IgD-negative memory B cell (primary cell): ENCODE measurements at regions not wholly inside any gene's neighbourhood (a gene's known extent, or its start where the extent isn't known, plus 50 kb on each side); places are given as distances from the start of the nearest gene placed in this dataset.

ENCODE experiments used
- H3K27ac Mint-ChIP-seq, 3 donors: one replicate each; pipeline ENCODE4 v1.8.0; 2020 to 2022; ENCODE audit warnings: mild to moderate bottlenecking in 3 of 3, mixed read lengths in 3 of 3, moderate library complexity in 1 of 3
- H3K27me3 Mint-ChIP-seq: one replicate; pipeline ENCODE4 v1.8.0; 2021; ENCODE audit warnings: mixed read lengths
- H3K36me3 Mint-ChIP-seq: one replicate; pipeline ENCODE4 v1.8.0; 2020; ENCODE audit warnings: mild to moderate bottlenecking, mixed read lengths
- H3K4me1 Mint-ChIP-seq, 3 donors: one replicate each; pipeline ENCODE4 v1.8.0; 2020 to 2022; ENCODE audit warnings: mixed read lengths in 3 of 3, mild to moderate bottlenecking in 1 of 3
- H3K4me3 Mint-ChIP-seq, 4 donors: one replicate each; pipeline ENCODE4 v1.8.0; 2020 to 2022; ENCODE audit warnings: mild to moderate bottlenecking in 4 of 4, mixed read lengths in 4 of 4, moderate library complexity in 3 of 4
- H3K9me3 Mint-ChIP-seq, 3 donors: one replicate each; pipeline ENCODE4 v1.8.0; 2020 to 2021; ENCODE audit warnings: mixed read lengths in 3 of 3, mild to moderate bottlenecking in 1 of 3

- Mint-ChIP-seq H3K9me3 (peaks cover 0 to 5% (median 0%) of the 10 kb centered on the region in 3 donors), H3K4me1 (no peaks in the 10 kb centered on the region), H3K36me3 (no peaks in the 10 kb centered on the region), H3K27ac (no peak overlapping the region), H3K4me3 (no peak overlapping the region), H3K27me3 (peaks cover 12% of the 10 kb centered on the region)
Observed at GRCh38 chr6:21845439-21846140, 252.0 kb downstream of the SOX4 start.

DNA sequence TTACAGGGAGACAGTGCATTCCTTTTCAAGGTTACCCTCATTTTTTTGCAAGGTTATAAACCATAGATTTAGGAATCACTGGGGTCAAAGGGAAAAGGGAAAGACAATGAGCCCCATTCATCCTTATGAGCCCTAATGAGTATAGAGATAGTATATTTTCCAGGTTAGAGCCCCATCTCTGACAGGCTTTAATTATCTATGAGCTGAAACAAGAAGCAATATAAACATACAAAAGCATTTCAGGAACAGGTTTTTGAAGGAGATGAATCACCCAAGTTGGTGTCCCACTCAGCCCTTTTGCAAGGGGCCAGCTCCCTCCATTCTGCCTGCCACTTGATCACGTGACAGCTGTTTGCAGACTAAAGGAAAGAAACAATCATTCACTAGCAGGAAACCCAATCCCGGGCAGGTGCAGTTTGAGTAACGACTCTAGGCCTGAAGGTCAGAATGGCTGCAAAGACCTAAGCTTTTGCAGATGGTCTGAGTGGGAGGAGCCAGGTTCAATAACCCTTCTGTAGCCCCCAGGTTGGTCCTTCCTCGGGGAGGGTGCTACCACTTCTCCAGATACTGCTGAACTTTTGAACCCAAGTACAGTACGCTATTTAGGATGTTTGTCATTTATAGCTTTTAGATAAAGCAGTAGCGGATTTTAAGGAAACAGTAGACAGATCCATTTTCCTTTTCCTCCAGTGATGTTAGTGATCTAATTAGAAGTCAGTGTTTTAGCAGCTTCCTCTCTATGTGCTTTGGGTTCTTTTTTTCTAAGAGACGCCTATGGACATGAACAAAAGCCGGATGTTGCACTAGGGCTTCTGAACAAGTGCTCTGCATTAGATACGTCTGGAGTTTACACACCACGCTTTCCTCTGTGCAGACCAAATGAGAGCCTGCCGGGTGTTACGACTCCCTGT, 253.2 kb downstream of the SOX4 start:
- no peak overlapping the region for H3K27ac Mint-ChIP-seq
- no peaks in the 10 kb centered on the region for H3K4me1 Mint-ChIP-seq
- H3K4me3 Mint-ChIP-seq, result no peak overlapping the region
- peaks cover 0 to 5% (median 0%) of the 10 kb centered on the region in 3 donors for H3K9me3 Mint-ChIP-seq
- H3K27me3 Mint-ChIP-seq, result peaks cover 13% of the 10 kb centered on the region
- no peaks in the 10 kb centered on the region for H3K36me3 Mint-ChIP-seq

GRCh38 chr6:21847711-21848480, 254.3 kb downstream of the SOX4 start:
- H3K27me3 Mint-ChIP-seq, result peaks cover 13% of the 10 kb centered on the region

DNA sequence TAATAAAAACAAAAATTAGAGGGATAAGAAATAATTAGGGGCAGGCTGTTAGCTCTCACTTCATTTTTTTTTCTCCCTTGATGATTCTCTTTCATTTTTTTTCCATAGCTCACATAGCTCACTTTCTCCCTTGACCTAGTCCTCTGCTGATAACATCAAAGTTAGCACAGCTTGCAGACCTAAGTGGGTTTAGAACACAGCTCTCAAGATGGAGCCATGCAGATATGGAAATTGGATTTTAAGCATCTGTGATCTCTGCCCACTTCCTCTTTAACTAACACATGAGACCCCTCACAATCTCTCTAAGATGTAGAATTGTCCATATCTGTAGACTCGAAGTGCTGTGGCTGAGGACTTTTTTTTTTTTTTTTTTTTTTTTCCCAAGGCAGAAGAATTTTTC, 257.1 kb downstream of the SOX4 start:
- Mint-ChIP-seq H3K9me3 (peaks cover 0 to 3% (median 0%) of the 10 kb centered on the region in 3 donors), H3K4me1 (no peaks in the 10 kb centered on the region), H3K36me3 (no peaks in the 10 kb centered on the region), H3K4me3 (no peak overlapping the region), H3K27me3 (peaks cover 9% of the 10 kb centered on the region), H3K27ac (no peak overlapping the region)

More at GRCh38 chr6:21847711-21848480, 254.3 kb downstream of the SOX4 start:
- Mint-ChIP-seq H3K9me3 (peaks cover 0 to 3% (median 0%) of the 10 kb centered on the region in 3 donors), H3K36me3 (no peaks in the 10 kb centered on the region), H3K27ac (no peak overlapping the region), H3K4me3 (no peak overlapping the region), H3K4me1 (no peaks in the 10 kb centered on the region)

- H3K27me3 Mint-ChIP-seq, result peaks cover 5% of the 10 kb centered on the region
- H3K27ac Mint-ChIP-seq, result no peak overlapping the region
- H3K4me1 Mint-ChIP-seq, result no peaks in the 10 kb centered on the region
- H3K36me3 Mint-ChIP-seq, result no peaks in the 10 kb centered on the region
- H3K9me3 Mint-ChIP-seq, result peaks cover 0 to 3% (median 0%) of the 10 kb centered on the region in 3 donors
- no peak overlapping the region for H3K4me3 Mint-ChIP-seq
Observed at GRCh38 chr6:21855811-21856455, 262.4 kb downstream of the SOX4 start.

DNA sequence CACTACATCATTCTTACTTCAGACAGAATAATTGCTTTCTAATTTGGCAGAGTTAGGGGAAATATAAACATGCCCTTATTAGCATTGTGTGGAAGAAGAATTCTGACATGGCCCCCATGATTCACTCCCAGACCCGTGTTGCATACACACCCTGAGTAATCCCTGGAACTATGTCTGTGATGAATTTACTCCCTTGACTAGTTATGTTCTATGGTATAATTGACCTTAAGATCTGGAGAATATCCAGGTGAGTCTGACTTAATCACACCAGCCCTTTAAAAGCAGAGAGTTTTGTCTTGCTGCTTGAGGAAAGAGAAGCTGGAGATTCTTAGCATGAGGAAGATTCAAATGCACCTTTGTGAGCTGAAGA, 262.9 kb downstream of the SOX4 start:
- H3K27me3 Mint-ChIP-seq, result peaks cover 5% of the 10 kb centered on the region
- no peak overlapping the region for H3K27ac Mint-ChIP-seq
- H3K9me3 Mint-ChIP-seq, result peaks cover 0 to 3% (median 2%) of the 10 kb centered on the region in 3 donors
- no peaks in the 10 kb centered on the region for H3K36me3 Mint-ChIP-seq
- H3K4me3 Mint-ChIP-seq, result no peak overlapping the region
- no peaks in the 10 kb centered on the region for H3K4me1 Mint-ChIP-seq

DNA sequence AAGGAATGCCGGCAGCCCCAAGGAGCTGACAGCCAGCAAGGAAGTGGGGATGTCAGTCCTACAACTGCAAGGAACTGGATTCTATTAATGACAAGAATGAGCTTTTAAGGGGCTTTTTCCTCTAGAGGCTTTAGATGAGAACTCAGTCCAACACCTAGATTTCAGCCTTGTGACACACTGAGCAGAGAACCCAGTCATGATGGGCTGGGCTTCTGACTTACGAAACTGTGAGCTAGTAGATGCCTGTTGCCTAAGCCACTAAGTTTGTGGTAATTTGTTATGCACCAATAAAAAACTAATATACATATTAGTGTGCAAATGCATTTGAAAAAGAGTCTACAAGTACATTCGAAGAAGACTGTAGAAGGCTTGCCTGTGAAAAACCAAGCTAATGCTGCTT, 263.3 kb downstream of the SOX4 start:
- no peaks in the 10 kb centered on the region for H3K36me3 Mint-ChIP-seq
- no peak overlapping the region for H3K4me3 Mint-ChIP-seq
- H3K9me3 Mint-ChIP-seq, result peaks cover 0 to 3% (median 2%) of the 10 kb centered on the region in 3 donors
- no peaks in the 10 kb centered on the region for H3K4me1 Mint-ChIP-seq
- peaks cover 5% of the 10 kb centered on the region for H3K27me3 Mint-ChIP-seq
- H3K27ac Mint-ChIP-seq, result no peak overlapping the region

DNA sequence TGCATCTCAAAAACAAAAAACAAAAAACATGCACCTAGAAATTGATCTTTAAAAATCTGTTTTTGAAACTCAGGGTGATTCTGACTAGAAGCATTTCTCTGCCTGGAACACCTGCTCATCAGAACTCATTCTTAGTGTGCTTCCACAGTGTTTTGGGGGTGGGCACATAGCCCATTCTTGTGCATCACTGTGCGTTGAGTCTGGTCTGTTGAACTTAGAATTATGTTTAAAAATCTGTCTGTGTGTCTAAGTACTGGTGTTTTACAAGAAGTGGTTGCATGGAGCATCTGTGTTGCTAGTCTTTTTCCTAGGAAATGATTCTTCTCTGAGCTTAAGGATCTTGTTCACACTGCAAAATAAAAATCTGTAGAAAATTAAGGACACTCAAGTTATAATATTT, 264.5 kb downstream of the SOX4 start:
- peaks cover 5% of the 10 kb centered on the region for H3K27me3 Mint-ChIP-seq
- H3K4me1 Mint-ChIP-seq, result no peaks in the 10 kb centered on the region
- H3K36me3 Mint-ChIP-seq, result no peaks in the 10 kb centered on the region
- H3K27ac Mint-ChIP-seq, result no peak overlapping the region
- peaks cover 0 to 3% (median 2%) of the 10 kb centered on the region in 3 donors for H3K9me3 Mint-ChIP-seq
- H3K4me3 Mint-ChIP-seq, result peak overlapping the region in 1 of 4 donors; percentile 56

- Mint-ChIP-seq H3K4me3 (no peak overlapping the region), H3K36me3 (no peaks in the 10 kb centered on the region), H3K9me3 (peaks cover 0 to 3% (median 2%) of the 10 kb centered on the region in 3 donors), H3K4me1 (no peaks in the 10 kb centered on the region), H3K27ac (no peak overlapping the region), H3K27me3 (peaks cover 5% of the 10 kb centered on the region)
Observed at GRCh38 chr6:21859193-21859735, 265.7 kb downstream of the SOX4 start.

- Mint-ChIP-seq H3K4me1 (no peaks in the 10 kb centered on the region), H3K27ac (no peak overlapping the region), H3K4me3 (no peak overlapping the region), H3K9me3 (peaks cover 0 to 3% (median 2%) of the 10 kb centered on the region in 3 donors), H3K36me3 (no peaks in the 10 kb centered on the region), H3K27me3 (peaks cover 5% of the 10 kb centered on the region)
Observed at GRCh38 chr6:21861942-21862341, 268.4 kb downstream of the SOX4 start.

DNA sequence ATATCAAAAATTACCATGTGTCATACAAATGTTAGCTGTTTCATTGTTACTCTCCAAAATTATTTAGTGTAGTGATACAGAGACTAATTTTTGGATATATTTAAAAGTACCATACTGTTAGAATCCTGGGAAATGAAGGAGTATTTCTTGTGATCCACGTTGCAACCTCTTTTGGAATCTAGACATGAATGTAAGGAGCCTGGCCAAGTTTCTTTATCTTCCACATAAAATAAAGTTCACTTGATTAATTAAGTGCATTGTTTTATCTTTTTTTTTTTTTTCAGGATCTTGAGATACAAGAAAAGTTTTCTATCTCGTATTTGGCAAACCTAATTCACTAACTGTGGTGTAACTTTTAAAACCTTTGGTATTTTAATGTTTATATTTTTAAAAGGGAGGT, 270.7 kb downstream of the SOX4 start:
- Mint-ChIP-seq H3K9me3 (peaks cover 0 to 3% (median 2%) of the 10 kb centered on the region in 3 donors), H3K4me3 (no peak overlapping the region), H3K4me1 (no peaks in the 10 kb centered on the region), H3K36me3 (peaks cover 2% of the 10 kb centered on the region), H3K27ac (no peak overlapping the region), H3K27me3 (peaks cover 2% of the 10 kb centered on the region)

GRCh38 chr6:21868226-21868625, 274.7 kb downstream of the SOX4 start:
- Mint-ChIP-seq H3K4me3 (no peak overlapping the region), H3K36me3 (peaks cover 2% of the 10 kb centered on the region), H3K27me3 (no peaks in the 10 kb centered on the region), H3K9me3 (no peaks in the 10 kb centered on the region), H3K4me1 (no peaks in the 10 kb centered on the region), H3K27ac (no peak overlapping the region)

DNA sequence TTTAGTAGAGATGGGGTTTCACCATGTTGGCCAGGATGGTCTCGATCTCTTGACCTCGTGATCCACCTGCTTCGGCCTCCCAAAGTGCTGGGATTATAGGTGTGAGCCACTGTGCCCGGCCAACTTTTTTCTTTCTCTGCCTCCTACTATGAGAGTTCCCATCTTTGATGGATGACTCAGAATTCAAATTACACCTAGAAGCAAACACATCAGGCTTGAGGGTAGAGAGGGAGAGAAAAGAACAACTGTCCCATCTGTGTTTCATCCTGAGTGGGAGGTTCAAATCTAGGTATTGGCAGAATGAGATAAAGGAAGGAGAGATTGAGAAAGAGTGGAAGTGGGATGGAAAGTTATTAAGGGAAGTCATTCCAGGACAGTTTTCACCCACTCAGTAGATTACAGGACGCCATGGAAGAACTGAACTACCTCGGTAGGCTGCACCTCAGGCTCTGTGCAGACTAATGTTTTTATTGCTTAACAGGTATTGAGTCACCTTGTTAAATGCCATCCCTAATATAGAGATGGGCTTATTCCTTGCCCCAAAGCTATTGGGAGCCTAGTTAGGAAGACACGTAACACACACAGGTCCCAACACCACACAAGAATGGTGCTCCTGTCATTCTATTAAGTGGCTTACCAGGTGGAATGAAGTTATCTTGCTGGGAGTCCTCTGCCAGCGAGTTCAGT, 275.7 kb downstream of the SOX4 start:
- Mint-ChIP-seq H3K27ac (no peak overlapping the region), H3K4me1 (no peaks in the 10 kb centered on the region), H3K36me3 (peaks cover 2% of the 10 kb centered on the region), H3K9me3 (no peaks in the 10 kb centered on the region), H3K4me3 (no peak overlapping the region), H3K27me3 (peaks cover 2% of the 10 kb centered on the region)
